CMK (cell line): ENCODE measurements at regions not wholly inside any gene's neighbourhood (a gene's known extent, or its start where the extent isn't known, plus 50 kb on each side); places are given as distances from the start of the nearest gene placed in this dataset.

Experiments used
- DNase-seq: peaks from one replicate; pipeline ENCODE4 v3.0.0-alpha.2; 2010; ENCODE audit warnings: low read depth

GRCh38 chr12:98401427-98401826 is 114.0 kb upstream of the TMPO start:
- no peak for DNase-seq

- DNase-seq = no peak
Observed at GRCh38 chr12:98402091-98402490, 113.3 kb upstream of the TMPO start.

GRCh38 chr12:98402671-98403070 is 112.7 kb upstream of the TMPO start:
- no peak for DNase-seq

GRCh38 chr12:98403385-98403784 is 112.0 kb upstream of the TMPO start:
- no peak for DNase-seq

GRCh38 chr12:98403936-98404335 is 111.5 kb upstream of the TMPO start:
- no peak for DNase-seq

GRCh38 chr12:98405805-98406366 is 109.5 kb upstream of the TMPO start:
- no peak for DNase-seq

- no peak for DNase-seq
Observed at GRCh38 chr12:98406378-98406777, 109.0 kb upstream of the TMPO start.

- DNase-seq = no peak
Observed at GRCh38 chr12:98408681-98409080, 106.7 kb upstream of the TMPO start.

GRCh38 chr12:98409548-98409947 is 105.8 kb upstream of the TMPO start:
- DNase-seq = no peak

- DNase-seq = no peak
Observed at GRCh38 chr12:98410356-98410755, 105.0 kb upstream of the TMPO start.

- no peak for DNase-seq
Observed at GRCh38 chr12:98416845-98417244, 98.5 kb upstream of the TMPO start.

GRCh38 chr12:98417266-98417665 is 98.1 kb upstream of the TMPO start:
- no peak for DNase-seq

GRCh38 chr12:98418357-98419075 is 96.9 kb upstream of the TMPO start:
- DNase-seq = no peak

- DNase-seq = no peak
Observed at GRCh38 chr12:98419081-98419794, 96.2 kb upstream of the TMPO start.

GRCh38 chr12:98419795-98420404 is 95.5 kb upstream of the TMPO start:
- DNase-seq = no peak

- DNase-seq = no peak
Observed at GRCh38 chr12:98420461-98420860, 94.9 kb upstream of the TMPO start.

- DNase-seq = no peak
Observed at GRCh38 chr12:98421316-98421715, 94.1 kb upstream of the TMPO start.

- DNase-seq = no peak
Observed at GRCh38 chr12:98422359-98422758, 93.0 kb upstream of the TMPO start.

- no peak for DNase-seq
Observed at GRCh38 chr12:98422812-98423211, 92.6 kb upstream of the TMPO start.

GRCh38 chr12:98423963-98424362 is 91.4 kb upstream of the TMPO start:
- DNase-seq = no peak

- no peak for DNase-seq
Observed at GRCh38 chr12:98424726-98425401, 90.5 kb upstream of the TMPO start.

GRCh38 chr12:98425859-98426258 is 89.5 kb upstream of the TMPO start:
- DNase-seq = no peak
